ENCODE measurements at regions not wholly inside any gene's neighbourhood (a gene's known extent, or its start where the extent isn't known, plus 50 kb on each side); places are given as distances from the start of the nearest gene placed in this dataset.
"Not testable (repeated sequence)": the region's sequence is repeated elsewhere in the genome, so short reads cannot be mapped to it uniquely, and the experiment has no call there.

- no peaks in the 10 kb centered on the region for H3K36me3 ChIP-seq (ENCODE audit: insufficient read depth, low read length)
- no peak overlapping the region for H2AFZ ChIP-seq (ENCODE audit: low read depth, low read length)
- H4K20me1 ChIP-seq (ENCODE audit: insufficient read depth, low read length), result no peaks in the 10 kb centered on the region
- Mint-ChIP-seq H3K9me3 (ENCODE audit: unreplicated experiment) (no peaks in the 10 kb centered on the region), H3K4me3 (ENCODE audit: unreplicated experiment) (no peak overlapping the region), H3K27ac (ENCODE audit: unreplicated experiment) (no peak overlapping the region), H3K27me3 (ENCODE audit: low read depth, unreplicated experiment) (no peaks in the 10 kb centered on the region), H3K4me1 (ENCODE audit: low read depth, unreplicated experiment) (no peaks in the 10 kb centered on the region), H3K36me3 (ENCODE audit: low read depth, unreplicated experiment) (no peaks in the 10 kb centered on the region)
- no peaks in the 10 kb centered on the region for H3K27me3 ChIP-seq (ENCODE audit: insufficient read depth, low read length)
- DNase-seq (ENCODE audit: low read depth) (no peak), FAIRE-seq (no peak)
- TF ChIP-seq, protein P1, sequence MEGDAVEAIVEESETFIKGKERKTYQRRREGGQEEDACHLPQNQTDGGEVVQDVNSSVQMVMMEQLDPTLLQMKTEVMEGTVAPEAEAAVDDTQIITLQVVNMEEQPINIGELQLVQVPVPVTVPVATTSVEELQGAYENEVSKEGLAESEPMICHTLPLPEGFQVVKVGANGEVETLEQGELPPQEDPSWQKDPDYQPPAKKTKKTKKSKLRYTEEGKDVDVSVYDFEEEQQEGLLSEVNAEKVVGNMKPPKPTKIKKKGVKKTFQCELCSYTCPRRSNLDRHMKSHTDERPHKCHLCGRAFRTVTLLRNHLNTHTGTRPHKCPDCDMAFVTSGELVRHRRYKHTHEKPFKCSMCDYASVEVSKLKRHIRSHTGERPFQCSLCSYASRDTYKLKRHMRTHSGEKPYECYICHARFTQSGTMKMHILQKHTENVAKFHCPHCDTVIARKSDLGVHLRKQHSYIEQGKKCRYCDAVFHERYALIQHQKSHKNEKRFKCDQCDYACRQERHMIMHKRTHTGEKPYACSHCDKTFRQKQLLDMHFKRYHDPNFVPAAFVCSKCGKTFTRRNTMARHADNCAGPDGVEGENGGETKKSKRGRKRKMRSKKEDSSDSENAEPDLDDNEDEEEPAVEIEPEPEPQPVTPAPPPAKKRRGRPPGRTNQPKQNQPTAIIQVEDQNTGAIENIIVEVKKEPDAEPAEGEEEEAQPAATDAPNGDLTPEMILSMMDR (IDR thresholded peaks at IDR 0.05; ENCODE audit: insufficient read depth, low read depth, low read length), result no peak
- no peak overlapping the region for H3K4me2 ChIP-seq (ENCODE audit: low read length)
- no peaks in the 10 kb centered on the region for H3K9me3 ChIP-seq (ENCODE audit: insufficient read depth, low read depth, low read length)
- H3K9ac ChIP-seq (ENCODE audit: low read length), result no peak overlapping the region
- H3K4me3 ChIP-seq (ENCODE audit: insufficient read depth, low read depth, low read length), result no peak overlapping the region
- no peak overlapping the region for H3K27ac ChIP-seq (ENCODE audit: low read depth, low read length)
- no peaks in the 10 kb centered on the region for H3K4me1 ChIP-seq (ENCODE audit: insufficient read depth, low read length)
- H3K79me2 ChIP-seq (ENCODE audit: insufficient read depth, low read length), result no peaks in the 10 kb centered on the region
Observed at GRCh38 chr13:54536112-54536511, 1507.5 kb downstream of the OLFM4 start.

GRCh38 chr13:54563286-54563685 is 1534.7 kb downstream of the OLFM4 start:
- Histone ChIP-seq H3K9ac (ENCODE audit: low read length) (no peak overlapping the region), H3K4me3 (ENCODE audit: insufficient read depth, low read depth, low read length) (no peak overlapping the region), H3K27ac (ENCODE audit: low read depth, low read length) (no peak overlapping the region), H3K79me2 (ENCODE audit: insufficient read depth, low read length) (no peaks in the 10 kb centered on the region), H3K4me1 (ENCODE audit: insufficient read depth, low read length) (no peaks in the 10 kb centered on the region), H3K36me3 (ENCODE audit: insufficient read depth, low read length) (no peaks in the 10 kb centered on the region), H3K27me3 (ENCODE audit: insufficient read depth, low read length) (no peaks in the 10 kb centered on the region), H3K9me3 (ENCODE audit: insufficient read depth, low read depth, low read length) (no peaks in the 10 kb centered on the region), H4K20me1 (ENCODE audit: insufficient read depth, low read length) (no peaks in the 10 kb centered on the region), H3K4me2 (ENCODE audit: low read length) (no peak overlapping the region), H2AFZ (ENCODE audit: low read depth, low read length) (no peak overlapping the region)
- H3K27ac Mint-ChIP-seq (ENCODE audit: unreplicated experiment), result no peak overlapping the region
- H3K27me3 Mint-ChIP-seq (ENCODE audit: low read depth, unreplicated experiment), result no peaks in the 10 kb centered on the region
- no peak for TF ChIP-seq EZH2 (IDR thresholded peaks at IDR 0.05; ENCODE audit: insufficient read depth, low read length)
- TF ChIP-seq, protein P1 (IDR thresholded peaks at IDR 0.05; ENCODE audit: insufficient read depth, low read depth, low read length), result no peak
- no peak overlapping the region for H3K4me3 Mint-ChIP-seq (ENCODE audit: unreplicated experiment)
- no peaks in the 10 kb centered on the region for H3K9me3 Mint-ChIP-seq (ENCODE audit: unreplicated experiment)
- DNase-seq (ENCODE audit: low read depth), result no peak
- H3K4me1 Mint-ChIP-seq (ENCODE audit: low read depth, unreplicated experiment), result no peaks in the 10 kb centered on the region
- FAIRE-seq, result no peak
- no peaks in the 10 kb centered on the region for H3K36me3 Mint-ChIP-seq (ENCODE audit: low read depth, unreplicated experiment)

DNA sequence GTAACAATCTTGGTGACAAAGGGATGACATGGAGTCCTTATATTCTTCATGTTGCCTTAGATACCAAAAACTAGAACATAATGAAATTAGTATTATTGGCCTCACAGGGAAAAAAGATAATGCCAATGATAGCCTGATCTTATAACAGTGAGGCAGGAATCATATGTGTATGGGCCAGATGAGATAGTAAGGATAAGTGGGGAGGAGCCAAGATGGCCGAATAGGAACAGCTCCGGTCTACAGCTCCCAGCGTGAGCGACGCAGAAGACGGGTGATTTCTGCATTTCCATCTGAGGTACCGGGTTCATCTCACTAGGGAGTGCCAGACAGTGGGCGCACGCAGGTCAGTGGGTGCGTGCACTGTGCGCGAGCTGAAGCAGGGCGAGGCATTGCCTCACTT is 1543.4 kb downstream of the OLFM4 start:
- H3K9ac ChIP-seq (ENCODE audit: low read length); FAIRE-seq: not testable (repeated sequence)

More for the DNA sequence above, 1543.4 kb downstream of the OLFM4 start:
- H3K27ac ChIP-seq (ENCODE audit: low read depth, low read length); H3K36me3 Mint-ChIP-seq (ENCODE audit: low read depth, unreplicated experiment); H3K4me3 ChIP-seq (ENCODE audit: insufficient read depth, low read depth, low read length); H3K4me1 Mint-ChIP-seq (ENCODE audit: low read depth, unreplicated experiment); H3K27me3 Mint-ChIP-seq (ENCODE audit: low read depth, unreplicated experiment); H3K36me3 ChIP-seq (ENCODE audit: insufficient read depth, low read length); H3K27ac Mint-ChIP-seq (ENCODE audit: unreplicated experiment); H3K79me2 ChIP-seq (ENCODE audit: insufficient read depth, low read length); H3K9me3 ChIP-seq (ENCODE audit: insufficient read depth, low read depth, low read length); H3K4me1 ChIP-seq (ENCODE audit: insufficient read depth, low read length); DNase-seq (ENCODE audit: low read depth); H2AFZ ChIP-seq (ENCODE audit: low read depth, low read length); H3K4me2 ChIP-seq (ENCODE audit: low read length); H3K4me3 Mint-ChIP-seq (ENCODE audit: unreplicated experiment); H3K27me3 ChIP-seq (ENCODE audit: insufficient read depth, low read length); H4K20me1 ChIP-seq (ENCODE audit: insufficient read depth, low read length); H3K9me3 Mint-ChIP-seq (ENCODE audit: unreplicated experiment): not testable (repeated sequence)

Measured in astrocyte (in vitro differentiated cells and primary cell).